H1 (cell line): ENCODE measurements at regions not wholly inside any gene's neighbourhood (a gene's known extent, or its start where the extent isn't known, plus 50 kb on each side); places are given as distances from the start of the nearest gene placed in this dataset.

Experiments used
- CTCF ChIA-PET: fragments of 300-600 bp; sonication (Branson Sonifier 250); formaldehyde crosslinking; loops from one replicate; lab custom pipeline; 2021; ENCODE audit not compliant: partially characterized antibody; lab: Charles Lee
- POLR2A ChIA-PET: fragments of 300-600 bp; sonication (Branson Sonifier 250); formaldehyde crosslinking; loops from one replicate; lab custom pipeline; 2021; ENCODE audit warnings: inconsistent platforms; ENCODE audit not compliant: partially characterized antibody; lab: Charles Lee
- DNase-seq, 2 experiments: peaks; one replicate each; pipeline versions ENCODE4 v3.0.0 to v3.0.0-alpha.2; 2010 to 2022; ENCODE audit warnings: low spot score in 2 of 2, low read depth in 1 of 2, mixed read lengths in 1 of 2
- FAIRE-seq: peaks from 2 replicates; lab custom pipeline; 2011; peaks lifted over from hg19 to GRCh38; lab: Jason Lieb, UNC
- H2AFZ ChIP-seq: 2 replicates; pipeline ENCODE4 v1.8.1; 2012; ENCODE audit warnings: low read length, inconsistent platforms
- H2AK5ac ChIP-seq: 2 replicates; pipeline ENCODE4 v1.6.1; 2013; ENCODE audit warnings: low read depth, low read length
- H2BK120ac ChIP-seq: replicated peaks from 2 replicates; pipeline ENCODE3; 2013; ENCODE audit warnings: low read depth, low read length, inconsistent platforms
- H2BK12ac ChIP-seq: 2 replicates; pipeline ENCODE4 v1.6.1; 2013; ENCODE audit warnings: low read depth, low read length
- H2BK15ac ChIP-seq: 2 replicates; pipeline ENCODE4 v1.6.1; 2013; ENCODE audit warnings: low read length
- H2BK20ac ChIP-seq: 2 replicates; pipeline ENCODE4 v1.6.1; 2013; ENCODE audit warnings: low read length
- H2BK5ac ChIP-seq: 2 replicates; pipeline ENCODE4 v1.6.1; 2013; ENCODE audit warnings: low read depth, low read length
- H3K14ac ChIP-seq: 2 replicates; pipeline ENCODE4 v1.6.1; 2013; ENCODE audit warnings: inconsistent platforms; ENCODE audit not compliant: insufficient read length
- H3K18ac ChIP-seq: 2 replicates; pipeline ENCODE4 v1.6.1; 2013; ENCODE audit warnings: low read length; ENCODE audit errors: extremely low read depth
- H3K23ac ChIP-seq: 2 replicates; pipeline ENCODE4 v1.6.1; 2013; ENCODE audit warnings: inconsistent platforms; ENCODE audit not compliant: insufficient read length
- H3K23me2 ChIP-seq: 2 replicates; pipeline ENCODE4 v1.6.1; 2013; ENCODE audit warnings: low read depth, low read length
- H3K27ac ChIP-seq: 2 replicates; pipeline ENCODE4 v1.6.1; 2011; ENCODE audit warnings: low read depth, low read length, inconsistent platforms
- H3K27me3 ChIP-seq, 4 experiments: replicated peaks in 1 of 4; 1 replicate in 1 of 4; 2 replicates in 3 of 4; pipeline versions ENCODE4 v1.6.1 to v1.8.1; 2011 to 2013; ENCODE audit warnings: low read length in 3 of 4, mild to moderate bottlenecking in 3 of 4, inconsistent platforms in 2 of 4, mixed read lengths in 2 of 4, moderate library complexity in 1 of 4; ENCODE audit not compliant: control insufficient read depth in 3 of 4, insufficient read depth in 3 of 4; ENCODE audit errors: extremely low read depth in 1 of 4
- H3K36me3 ChIP-seq, 4 experiments: 2 replicates each; pipeline versions ENCODE4 v1.6.1 to v1.8.1; 2011 to 2013; ENCODE audit warnings: mild to moderate bottlenecking in 4 of 4, low read length in 3 of 4, moderate library complexity in 2 of 4, control low read depth in 1 of 4, inconsistent platforms in 1 of 4; ENCODE audit not compliant: insufficient read depth in 4 of 4, control insufficient read depth in 2 of 4
- H3K4ac ChIP-seq: replicated peaks from 2 replicates; pipeline ENCODE3; 2013; ENCODE audit warnings: low read length, low read depth, mixed read lengths, inconsistent platforms; ENCODE audit not compliant: insufficient read length
- H3K4me1 ChIP-seq, 4 experiments: replicated peaks in 1 of 4; 1 replicate in 1 of 4; 2 replicates in 3 of 4; pipeline versions ENCODE4 v1.6.1 to v1.8.1; 2011 to 2013; ENCODE audit warnings: low read length in 3 of 4, inconsistent platforms in 2 of 4, mixed read lengths in 1 of 4; ENCODE audit not compliant: insufficient read depth in 4 of 4, control insufficient read depth in 3 of 4
- H3K4me2 ChIP-seq, 2 experiments: 2 replicates each; pipeline versions ENCODE4 v1.6.1 to v1.8.1; 2011 to 2013; ENCODE audit warnings: low read depth in 2 of 2, low read length in 2 of 2, control low read depth in 1 of 2, inconsistent platforms in 1 of 2, mild to moderate bottlenecking in 1 of 2; ENCODE audit not compliant: insufficient read depth in 1 of 2
- H3K4me3 ChIP-seq, 4 experiments: fragments of 200-600, 300-600 bp in 1 of 4; sonication (generic), shearing (Covaris generic), sonication (Bioruptor Twin) in 1 of 4; 2 replicates each; pipeline versions ENCODE4 v1.5.1 to v1.8.1; 2011 to 2016; ENCODE audit warnings: low read length in 4 of 4, low read depth in 3 of 4, control low read depth in 2 of 4, inconsistent platforms in 2 of 4, mild to moderate bottlenecking in 2 of 4, mixed read lengths in 1 of 4, moderate library complexity in 1 of 4; ENCODE audit not compliant: insufficient read depth in 2 of 4; ENCODE audit errors: extremely low read depth in 1 of 4
- H3K56ac ChIP-seq: replicated peaks from 2 replicates; pipeline ENCODE3; 2013; ENCODE audit warnings: low read depth, mild to moderate bottlenecking, mixed read lengths, low read length, inconsistent platforms; ENCODE audit not compliant: insufficient read length
- H3K79me1 ChIP-seq: 2 replicates; pipeline ENCODE4 v1.6.1; 2013; ENCODE audit warnings: low read depth, low read length, control low read depth
- H3K79me2 ChIP-seq, 2 experiments: 2 replicates each; pipeline versions ENCODE4 v1.6.1 to v1.8.1; 2012 to 2013; ENCODE audit warnings: low read length in 2 of 2, mild to moderate bottlenecking in 2 of 2, inconsistent platforms in 1 of 2; ENCODE audit not compliant: insufficient read depth in 2 of 2, control insufficient read depth in 1 of 2
- H3K9ac ChIP-seq, 4 experiments: replicated peaks in 1 of 4; 1 replicate in 1 of 4; 2 replicates in 3 of 4; pipeline versions ENCODE4 v1.6.1 to v1.8.1; 2011 to 2013; ENCODE audit warnings: low read depth in 3 of 4, low read length in 3 of 4, control low read depth in 2 of 4, mild to moderate bottlenecking in 2 of 4, moderate library complexity in 2 of 4, inconsistent platforms in 1 of 4; ENCODE audit errors: extremely low read depth in 1 of 4
- H3K9me3 ChIP-seq, 2 experiments: 2 replicates each; pipeline versions ENCODE4 v1.6.1 to v1.8.1; 2012 to 2013; ENCODE audit warnings: mild to moderate bottlenecking in 2 of 2, moderate library complexity in 2 of 2, control low read depth in 1 of 2, inconsistent platforms in 1 of 2, low read depth in 1 of 2, low read length in 1 of 2, mixed read lengths in 1 of 2; ENCODE audit not compliant: insufficient read depth in 2 of 2
- H4K20me1 ChIP-seq, 2 experiments: replicated peaks in 1 of 2; 2 replicates each; pipeline versions ENCODE3 to v1.8.1; 2011 to 2013; ENCODE audit warnings: inconsistent platforms in 2 of 2, low read length in 2 of 2, mild to moderate bottlenecking in 1 of 2; ENCODE audit not compliant: insufficient read depth in 2 of 2, control insufficient read depth in 1 of 2
- H4K5ac ChIP-seq: 2 replicates; pipeline ENCODE4 v1.6.1; 2013; ENCODE audit warnings: low read length, low read depth, mixed read lengths, inconsistent platforms; ENCODE audit not compliant: insufficient read length
- H4K8ac ChIP-seq: 2 replicates; pipeline ENCODE4 v1.8.0; 2013; ENCODE audit warnings: mild to moderate bottlenecking, moderate library complexity, low read length, inconsistent platforms; ENCODE audit not compliant: insufficient read depth; ENCODE audit errors: extremely low read depth
- H4K91ac ChIP-seq: replicated peaks from 2 replicates; pipeline ENCODE3; 2013; ENCODE audit warnings: low read length, mixed read lengths, inconsistent platforms; ENCODE audit not compliant: insufficient read length
- CHD2 ChIP-seq: IDR thresholded peaks from 2 replicates; pipeline ENCODE4 v1.6.1; 2012; ENCODE audit warnings: low read length, improper control_type of control experiment
- HDAC6 ChIP-seq: IDR thresholded peaks from one replicate; pipeline ENCODE4 v1.7.1; 2012; ENCODE audit warnings: low read depth, mild to moderate bottlenecking, inconsistent platforms, low read length, moderate library complexity
- WGBS, 2 experiments: shearing (Covaris generic) in 1 of 2; methylation state at CpG; one replicate each; pipeline versions ENCODE4 v1.1.6 to v1.1.7; 2013 to 2015; ENCODE audit warnings: low lambda C conversion rate in 2 of 2, mixed read lengths in 2 of 2, inconsistent platforms in 1 of 2, low coverage in 1 of 2, missing lambda C conversion rate in 1 of 2; ENCODE audit not compliant: insufficient replicate concordance in 2 of 2, insufficient coverage in 1 of 2, insufficient read length in 1 of 2; ENCODE audit errors: extremely low coverage in 1 of 2, missing lambda C conversion rate in 1 of 2; 5-methylcytosine and 5-hydroxymethylcytosine counted together

GRCh38 chr6:28588666-28589065 lies 63.0 kb downstream of the GPX5 start:
- no peaks in the 10 kb centered on the region for H3K36me3 ChIP-seq
- WGBS, 2 experiments, result 98% methylated on average over 3 of the region's 3 CpGs; no CpG with 5 or more reads in 1 of the 2 experiments
- H2BK12ac ChIP-seq, result no peak overlapping the region
- H4K5ac ChIP-seq, result no peak overlapping the region
- H3K14ac ChIP-seq, result no peak overlapping the region
- DNase-seq (no peak), FAIRE-seq (no peak)
- H3K79me2 ChIP-seq, result no peaks in the 10 kb centered on the region; a peak in 1 of 4 replicates
- no peak overlapping the region for H2BK20ac ChIP-seq
- no peak overlapping the region for H3K18ac ChIP-seq
- no peak overlapping the region for H2BK15ac ChIP-seq
- ChIA-PET POLR2A (interaction anchor here (0.6 to 2.0 kb wide), 10 partner anchors 16 to 57 kb away, joined by 3 to 10 read pairs (median 6); no protein-coding TSS in a partner anchor), CTCF (interaction anchor here (1.1 to 1.7 kb wide), 2 partner anchors 15 to 93 kb away, joined by 3 to 4 read pairs; no protein-coding TSS in a partner anchor)
- peaks cover 0 to 2% (median under 1%) of the 10 kb centered on the region in 4 experiments; a peak in 3 of 7 replicates for H3K27me3 ChIP-seq
- no peaks in the 10 kb centered on the region for H3K79me1 ChIP-seq
- no peaks in the 10 kb centered on the region for H3K9me3 ChIP-seq
- no peak overlapping the region for H3K9ac ChIP-seq
- H3K23me2 ChIP-seq, result peaks cover 18% of the 10 kb centered on the region
- no peak overlapping the region for H2BK5ac ChIP-seq
- no peak overlapping the region for H4K8ac ChIP-seq
- no peak overlapping the region for H3K56ac ChIP-seq
- H3K4me2 ChIP-seq, result peak overlapping the region; percentile 63 to 97
- H3K4ac ChIP-seq, result no peak overlapping the region
- no peak overlapping the region for H2AK5ac ChIP-seq
- H2BK120ac ChIP-seq, result no peak overlapping the region
- no peak overlapping the region for H4K91ac ChIP-seq
- peaks cover 0 to 3% (median 1%) of the 10 kb centered on the region in 4 experiments; a peak in 4 of 7 replicates for H3K4me1 ChIP-seq
- no peaks in the 10 kb centered on the region for H4K20me1 ChIP-seq
- H2AFZ ChIP-seq, result no peak overlapping the region
- peak overlapping the region; percentile 26 to 97 (median 52); a peak in 5 of 8 replicates for H3K4me3 ChIP-seq
- no peak overlapping the region for H3K27ac ChIP-seq
- no peak overlapping the region for H3K23ac ChIP-seq
- TF ChIP-seq HDAC6 (no peak), CHD2 (no peak)
